OCI-LY3 (cell line): ENCODE measurements at regions not wholly inside any gene's neighbourhood (a gene's known extent, or its start where the extent isn't known, plus 50 kb on each side); places are given as distances from the start of the nearest gene placed in this dataset.

Experiments
- H2AFZ ChIP-seq: fragments of 200-600, 300-600 bp; shearing (Covaris generic); 2 replicates; pipeline ENCODE4 v1.6.0; 2014; ENCODE audit warnings: antibody characterized with exemption, low read depth, low read length
- H3K27ac ChIP-seq: fragments of 200-600, 300-600 bp; sonication (generic); 2 replicates; pipeline ENCODE4 v1.5.1; 2014; ENCODE audit warnings: mild to moderate bottlenecking, low read length, moderate library complexity, mixed read lengths
- H3K27me3 ChIP-seq: fragments of 200-600, 300-600 bp; sonication (generic); 2 replicates; pipeline ENCODE4 v1.6.1; 2014; ENCODE audit warnings: low read depth, low read length, mixed read lengths
- H3K36me3 ChIP-seq: fragments of 200-600, 300-600 bp; sonication (generic); replicated peaks from 2 replicates; pipeline ENCODE3; 2014; ENCODE audit warnings: low read depth, low read length, mixed read lengths
- H3K4me1 ChIP-seq: fragments of 300-600, 200-600 bp; sonication (generic); 2 replicates; pipeline ENCODE4 v1.6.1; 2014; ENCODE audit warnings: low read length, mixed read lengths
- H3K4me2 ChIP-seq: fragments of 200-600, 300-600 bp; sonication (generic); 2 replicates; pipeline ENCODE4 v1.6.1; 2014; ENCODE audit warnings: low read length, mixed read lengths
- H3K4me3 ChIP-seq: fragments of 300-600, 200-600 bp; sonication (generic); 2 replicates; pipeline ENCODE4 v1.5.1; 2014; ENCODE audit warnings: antibody characterized with exemption, mild to moderate bottlenecking, low read length, moderate library complexity
- H3K79me2 ChIP-seq: fragments of 300-600, 200-600 bp; shearing (Covaris generic); 2 replicates; pipeline ENCODE4 v1.6.1; 2014; ENCODE audit warnings: mild to moderate bottlenecking, low read length, mixed read lengths
- H3K9ac ChIP-seq: fragments of 300-600, 200-600 bp; shearing (Covaris generic); 2 replicates; pipeline ENCODE4 v1.6.0; 2014; ENCODE audit warnings: mild to moderate bottlenecking, low read length, moderate library complexity
- H3K9me3 ChIP-seq: fragments of 200-600, 300-600 bp; shearing (Covaris generic); 2 replicates; pipeline ENCODE4 v1.6.1; 2014; ENCODE audit warnings: low read length, mixed read lengths; ENCODE audit not compliant: insufficient read depth
- H4K20me1 ChIP-seq: fragments of 200-600, 300-600 bp; sonication (generic); 2 replicates; pipeline ENCODE4 v1.6.1; 2016; ENCODE audit warnings: low read length, mixed read lengths; ENCODE audit not compliant: insufficient read depth
- CTCF ChIP-seq: fragments of 200-600, 300-600 bp; sonication (generic); IDR thresholded peaks from 2 replicates; pipeline ENCODE4 v1.5.1; 2014; ENCODE audit warnings: antibody characterized with exemption, low read length, low read depth
- EZH2phosphoT487 ChIP-seq: fragments of 200-600 bp; shearing (Covaris generic); IDR thresholded peaks from 2 replicates; pipeline ENCODE4 v1.6.1; 2018; ENCODE audit warnings: antibody characterized with exemption, mixed run types, low read depth

GRCh38 chr10:124162774-124163354, 69.5 kb upstream of the CHST15 start:
- Histone ChIP-seq H3K9ac (no peak overlapping the region), H3K27ac (no peak overlapping the region), H3K4me2 (no peak overlapping the region), H2AFZ (no peak overlapping the region), H3K79me2 (no peaks in the 10 kb centered on the region), H3K9me3 (no peaks in the 10 kb centered on the region), H3K27me3 (no peaks in the 10 kb centered on the region), H3K36me3 (no peaks in the 10 kb centered on the region), H3K4me1 (no peaks in the 10 kb centered on the region), H3K4me3 (no peak overlapping the region), H4K20me1 (no peaks in the 10 kb centered on the region)
- TF ChIP-seq CTCF: no peak
- TF ChIP-seq EZH2phosphoT487: no peak

- Histone ChIP-seq H3K36me3 (no peaks in the 10 kb centered on the region), H4K20me1 (no peaks in the 10 kb centered on the region), H3K4me2 (no peak overlapping the region), H3K4me3 (no peak overlapping the region), H3K9me3 (no peaks in the 10 kb centered on the region), H2AFZ (no peak overlapping the region), H3K9ac (no peak overlapping the region), H3K27me3 (no peaks in the 10 kb centered on the region), H3K4me1 (no peaks in the 10 kb centered on the region), H3K79me2 (no peaks in the 10 kb centered on the region), H3K27ac (no peak overlapping the region)
- TF ChIP-seq CTCF (no peak), EZH2phosphoT487 (no peak)
These were observed 68.7 kb upstream of the CHST15 start for GRCh38 chr10:124162136-124162535.

GRCh38 chr10:124161601-124162000, 68.2 kb upstream of the CHST15 start:
- H3K27ac ChIP-seq: no peak overlapping the region
- H3K4me1 ChIP-seq: no peaks in the 10 kb centered on the region
- H3K79me2 ChIP-seq: no peaks in the 10 kb centered on the region
- H2AFZ ChIP-seq: no peak overlapping the region
- H3K9ac ChIP-seq: no peak overlapping the region
- H3K4me2 ChIP-seq: no peak overlapping the region
- H3K36me3 ChIP-seq: no peaks in the 10 kb centered on the region
- H3K4me3 ChIP-seq: no peak overlapping the region
- H4K20me1 ChIP-seq: no peaks in the 10 kb centered on the region
- H3K9me3 ChIP-seq: no peaks in the 10 kb centered on the region
- TF ChIP-seq EZH2phosphoT487 (no peak), CTCF (no peak)
- no peaks in the 10 kb centered on the region for H3K27me3 ChIP-seq

GRCh38 chr10:124160943-124161582, 67.7 kb upstream of the CHST15 start:
- Histone ChIP-seq H3K4me2 (no peak overlapping the region), H2AFZ (no peak overlapping the region), H3K27ac (no peak overlapping the region), H3K79me2 (no peaks in the 10 kb centered on the region), H3K27me3 (no peaks in the 10 kb centered on the region), H3K4me1 (no peaks in the 10 kb centered on the region), H4K20me1 (no peaks in the 10 kb centered on the region), H3K9ac (no peak overlapping the region), H3K4me3 (no peak overlapping the region), H3K9me3 (no peaks in the 10 kb centered on the region), H3K36me3 (no peaks in the 10 kb centered on the region)
- no peak for TF ChIP-seq EZH2phosphoT487
- TF ChIP-seq CTCF: no peak
